SKM-1 treated with dmso at 0.1 percent for 144 hours (cell line): ENCODE measurements at regions not wholly inside any gene's neighbourhood (a gene's known extent, or its start where the extent isn't known, plus 50 kb on each side); places are given as distances from the start of the nearest gene placed in this dataset.
"Not testable (repeated sequence)": the region's sequence is repeated elsewhere in the genome, so short reads cannot be mapped to it uniquely, and the experiment has no call there.

ENCODE experiments used
- DNase-seq: peaks from one replicate; lab custom pipeline; 2025; ENCODE audit not compliant: unreplicated experiment; lab: John Stamatoyannopoulos, UW

DNA sequence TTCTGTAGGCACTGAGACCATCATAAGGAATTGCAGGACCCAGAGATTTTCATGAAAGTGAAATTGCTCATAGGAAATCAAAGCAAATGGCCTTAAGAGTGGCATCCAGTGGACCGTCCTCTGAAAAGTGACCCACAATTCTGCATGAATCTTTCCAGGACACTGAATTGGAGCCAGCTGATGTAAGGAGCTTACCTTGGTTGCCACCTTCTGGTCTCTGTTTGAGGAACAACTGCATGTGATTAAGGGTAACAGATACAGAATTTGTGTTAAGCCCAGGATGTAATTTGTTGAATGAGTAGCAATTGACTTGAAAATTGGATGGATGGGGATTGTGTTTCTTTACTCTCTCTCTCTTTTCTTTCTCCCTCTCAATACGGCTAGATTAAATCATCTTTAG lies 49.9 kb upstream of the GAS1 start:
- DNase-seq, result no peak

DNA sequence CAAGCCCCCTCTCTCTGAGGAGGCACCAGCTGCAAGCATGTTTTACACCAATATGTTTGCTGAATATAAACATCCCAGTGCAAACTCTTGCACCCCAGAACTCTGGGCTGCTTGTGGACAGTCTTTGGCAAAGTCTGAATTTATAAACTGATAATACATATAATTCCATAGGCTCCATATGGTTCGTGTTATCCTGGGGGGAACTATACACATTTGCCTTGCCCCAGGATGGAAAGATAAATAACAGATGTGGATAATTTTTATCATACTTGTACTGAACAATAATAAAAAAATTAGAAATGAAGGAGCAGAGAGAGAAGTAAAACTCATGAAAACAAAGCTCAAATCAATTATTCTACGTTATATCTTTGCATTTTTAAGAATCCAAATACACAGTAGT lies 50.6 kb upstream of the GAS1 start:
- no peak for DNase-seq

DNA sequence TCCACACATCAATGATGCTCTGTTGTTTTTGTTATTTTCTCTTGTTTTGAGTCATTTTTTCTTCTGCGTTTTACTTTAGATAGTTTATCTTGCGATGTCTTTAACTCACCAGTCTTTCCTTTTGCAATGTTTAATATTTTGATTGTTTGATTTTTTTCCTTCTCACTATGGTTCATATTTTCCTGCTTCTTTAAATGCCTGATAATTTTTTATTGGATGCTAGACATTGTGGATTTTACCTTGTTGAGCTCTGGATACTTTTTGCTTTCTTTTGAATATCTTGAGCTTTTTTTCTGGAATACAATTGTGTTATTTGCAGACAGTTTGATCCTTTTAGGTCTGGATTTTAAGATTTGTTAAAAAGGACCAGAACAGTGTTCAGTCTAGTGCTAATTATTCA lies 55.2 kb upstream of the GAS1 start:
- DNase-seq, result no peak

DNA sequence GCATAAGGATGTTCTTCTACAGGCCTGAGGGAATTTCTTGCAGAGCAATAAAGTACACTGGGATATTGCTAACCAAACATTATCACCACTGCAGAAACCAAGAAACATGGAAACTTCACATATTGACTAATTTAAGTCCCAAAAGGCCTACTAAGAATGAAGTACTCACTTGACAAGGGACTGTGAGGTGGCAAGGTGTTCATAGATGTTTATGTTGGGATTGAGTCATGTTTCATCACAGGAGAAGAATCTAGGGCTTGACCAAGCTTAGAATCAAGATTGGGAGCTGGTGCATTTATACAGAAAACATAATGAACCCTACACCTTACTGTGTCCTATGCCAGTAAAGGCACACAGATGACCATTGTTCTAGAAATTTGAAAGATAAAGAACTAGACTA lies 56.7 kb upstream of the GAS1 start:
- DNase-seq, result no peak

DNA sequence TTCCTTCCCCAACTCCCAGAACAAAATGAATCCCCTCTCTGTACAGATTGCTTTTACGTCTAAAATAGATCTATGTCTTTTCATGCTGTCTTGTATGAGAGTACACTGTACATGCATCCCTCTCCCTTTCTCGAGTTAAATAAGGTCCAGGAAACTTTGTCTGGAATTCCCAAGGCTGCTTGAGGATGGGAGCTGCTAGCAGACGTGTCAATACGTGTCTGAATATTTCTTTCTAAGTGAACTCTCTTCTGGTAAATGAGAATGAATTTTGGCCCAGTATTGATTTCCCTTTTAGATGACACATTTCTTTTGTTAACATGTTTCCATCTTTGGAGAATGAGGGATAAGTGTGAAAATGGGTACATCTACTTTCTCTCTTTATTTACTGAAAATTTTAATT lies 59.6 kb upstream of the GAS1 start:
- DNase-seq, result no peak

GRCh38 chr9:87007711-87008366 lies 60.5 kb upstream of the GAS1 start:
- no peak for DNase-seq

- no peak for DNase-seq
Observed at GRCh38 chr9:87008667-87009066, 61.4 kb upstream of the GAS1 start.

DNA sequence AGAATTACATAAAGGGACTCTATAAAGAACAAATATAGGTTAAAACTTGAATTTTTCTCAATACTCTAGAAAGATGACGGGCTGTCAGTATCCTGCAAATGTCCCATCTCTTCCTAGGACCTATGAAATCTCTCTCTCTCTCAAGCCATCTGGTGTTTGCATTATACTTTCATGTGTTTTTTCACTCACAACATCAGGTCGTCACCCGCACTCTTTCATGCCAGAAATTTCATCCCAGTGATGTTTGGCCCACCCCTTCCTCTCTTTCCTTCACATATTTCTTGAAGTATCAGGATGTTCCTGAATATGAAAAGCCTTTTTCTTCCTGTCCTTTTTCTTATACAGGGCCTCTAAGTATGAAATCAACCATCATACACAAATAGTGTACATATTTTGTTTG lies 63.3 kb upstream of the GAS1 start:
- DNase-seq, result no peak

DNA sequence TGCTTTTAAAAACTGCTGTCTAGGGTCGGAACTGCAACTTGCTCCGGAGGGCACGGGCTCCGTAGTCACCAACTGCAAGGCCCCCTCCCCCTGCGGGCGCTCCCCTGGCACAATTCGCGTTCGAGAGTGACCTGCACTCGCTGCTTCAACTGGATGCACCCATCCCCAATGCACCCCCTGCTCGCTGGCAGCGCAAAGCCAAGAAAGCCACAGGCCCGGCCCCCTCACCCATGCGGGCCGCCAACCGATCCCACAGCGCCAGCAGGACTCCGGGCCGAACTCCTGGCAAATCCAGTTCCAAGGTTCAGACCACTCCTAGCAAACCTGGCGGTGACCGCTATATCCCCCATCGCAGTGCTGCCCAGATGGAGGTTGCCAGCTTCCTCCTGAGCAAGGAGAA lies 64.2 kb upstream of the GAS1 start:
- DNase-seq, result no peak

- DNase-seq, result no peak
Observed at GRCh38 chr9:87013490-87013889, 66.2 kb upstream of the GAS1 start.

GRCh38 chr9:87014436-87014835 lies 67.1 kb upstream of the GAS1 start:
- no peak for DNase-seq

GRCh38 chr9:87016681-87017080 lies 69.4 kb upstream of the GAS1 start:
- no peak for DNase-seq

DNA sequence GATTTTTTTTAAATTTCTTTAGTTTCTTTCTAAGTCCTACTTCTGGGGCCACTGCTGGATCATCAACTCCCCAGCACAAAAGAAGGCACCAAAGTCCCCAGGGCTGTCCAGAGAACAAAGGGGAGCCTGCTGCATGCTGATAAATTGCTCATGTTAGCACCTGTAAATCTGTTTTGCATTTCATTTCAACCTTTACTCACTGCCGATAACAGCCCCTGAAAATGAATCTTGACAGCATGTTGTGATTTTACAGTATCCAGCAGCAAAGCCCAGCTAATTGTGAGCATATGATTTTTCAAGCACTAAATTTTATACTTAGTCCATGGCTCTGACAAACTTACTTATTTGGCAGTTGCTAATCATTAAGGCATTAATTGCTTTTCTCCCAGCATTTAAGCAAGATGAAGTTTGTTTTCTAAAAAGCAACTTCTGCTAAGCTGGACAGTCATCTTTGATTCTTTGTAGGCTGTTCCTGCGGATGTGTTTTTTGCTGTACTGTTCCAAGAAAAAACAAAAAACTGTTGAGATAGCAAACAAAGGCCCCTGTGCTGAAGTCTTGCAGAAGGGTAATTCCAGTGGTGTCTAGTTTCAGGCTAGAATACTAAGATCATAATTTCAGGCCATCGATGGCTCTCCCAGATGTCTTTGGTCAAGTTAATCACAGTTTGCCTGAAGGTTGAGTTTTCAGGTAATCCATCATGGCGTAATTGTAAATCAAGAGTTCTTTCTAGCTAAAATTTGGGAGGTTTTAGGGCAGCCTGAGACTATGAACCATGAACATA lies 73.1 kb upstream of the GAS1 start:
- DNase-seq, result no peak

GRCh38 chr9:87022178-87022577 lies 74.9 kb upstream of the GAS1 start:
- no peak for DNase-seq

DNA sequence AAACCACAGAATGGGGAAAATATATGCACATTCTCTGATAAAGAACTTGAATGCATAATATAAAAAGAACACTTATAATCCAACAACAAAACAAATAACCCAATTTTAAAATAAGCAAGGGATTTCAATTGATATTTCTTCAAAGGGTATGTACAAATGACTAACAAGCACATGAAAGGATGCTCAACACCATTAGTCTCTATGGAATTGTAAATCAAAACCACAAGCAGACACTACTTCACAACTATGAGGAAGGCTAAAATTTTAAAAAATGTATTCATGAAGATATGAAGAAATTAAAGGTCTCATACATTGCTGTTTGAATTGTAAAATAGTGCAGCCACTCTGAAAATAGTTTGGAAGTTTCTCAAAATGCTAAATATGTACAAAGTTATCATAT lies 78.9 kb upstream of the GAS1 start:
- DNase-seq, result no peak

DNA sequence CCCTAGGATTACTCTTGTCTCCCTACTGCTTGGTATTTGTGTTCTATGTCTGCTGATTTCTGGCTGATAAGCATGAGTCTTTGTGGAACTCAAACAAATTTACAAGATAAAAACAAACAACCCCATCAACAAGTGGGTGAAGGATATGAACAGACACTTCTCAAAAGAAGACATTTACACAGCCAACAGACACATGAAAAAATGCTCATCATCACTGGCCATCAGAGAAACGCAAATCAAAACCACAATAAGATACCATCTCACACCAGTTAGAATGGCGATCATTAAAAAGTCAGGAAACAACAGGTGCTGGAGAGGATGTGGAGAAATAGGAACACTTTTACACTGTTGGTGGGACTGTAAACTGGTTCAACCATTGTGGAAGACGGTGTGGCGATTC lies 81.5 kb upstream of the GAS1 start:
- DNase-seq, result not testable (repeated sequence)

DNA sequence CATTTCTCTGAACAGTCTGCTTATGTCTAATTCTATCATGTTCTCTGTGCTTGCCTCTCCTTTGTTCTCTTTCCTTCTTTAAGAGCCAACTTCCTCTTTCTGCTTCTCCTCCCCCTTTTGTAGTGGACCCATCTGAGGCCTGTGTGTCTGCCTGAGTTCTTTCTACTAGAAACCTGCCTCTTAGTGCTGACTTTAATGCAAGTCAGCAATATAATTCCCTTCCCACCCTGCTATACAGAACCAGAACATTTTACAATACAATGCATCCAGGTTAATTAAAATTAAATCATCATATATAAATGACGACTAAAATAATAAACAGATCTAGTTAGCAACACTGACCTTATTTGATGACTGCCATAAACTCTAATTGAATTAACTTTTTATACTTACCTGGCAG lies 82.6 kb upstream of the GAS1 start:
- DNase-seq, result peak; percentile 16

GRCh38 chr9:87034841-87035240 lies 87.5 kb upstream of the GAS1 start:
- no peak for DNase-seq

- DNase-seq, result no peak
Observed at GRCh38 chr9:87035879-87036278, 88.6 kb upstream of the GAS1 start.

GRCh38 chr9:87036506-87036905 lies 89.2 kb upstream of the GAS1 start:
- no peak for DNase-seq

- no peak for DNase-seq
Observed at GRCh38 chr9:87039809-87040392, 92.6 kb upstream of the GAS1 start.

DNA sequence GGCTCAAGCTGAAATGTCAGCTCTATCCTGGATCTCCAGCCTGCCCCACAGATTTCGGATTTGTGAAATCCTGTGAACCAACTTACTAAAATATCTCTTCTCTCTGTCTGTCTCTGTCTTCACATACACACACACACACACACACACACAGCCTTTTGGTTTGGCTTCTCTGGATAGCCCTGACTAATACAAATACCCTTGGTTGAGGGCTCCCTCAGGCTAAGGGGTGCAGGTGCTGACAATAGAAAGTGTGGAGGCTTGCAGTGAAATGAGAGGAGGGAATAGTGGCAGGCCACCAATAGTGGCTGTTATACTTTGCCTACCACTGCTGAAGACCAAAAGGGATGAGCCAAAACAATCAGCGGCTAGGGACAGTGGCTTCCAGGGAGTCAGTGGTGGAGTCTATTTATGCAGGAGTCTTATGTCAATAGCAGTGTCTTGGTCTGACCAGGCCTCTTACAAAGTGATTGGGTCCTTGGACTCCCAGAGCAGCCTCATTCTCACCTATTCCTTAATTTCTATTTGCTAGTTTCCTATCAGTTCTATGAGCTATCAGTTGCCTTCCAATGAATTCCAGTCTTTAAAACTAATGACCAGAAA lies 93.2 kb upstream of the GAS1 start:
- DNase-seq, result no peak
